H1 (cell line): ENCODE measurements at regions not wholly inside any gene's neighbourhood (a gene's known extent, or its start where the extent isn't known, plus 50 kb on each side); places are given as distances from the start of the nearest gene placed in this dataset.

Experiments used
- CTCF ChIA-PET: fragments of 300-600 bp; sonication (Branson Sonifier 250); formaldehyde crosslinking; loops from one replicate; lab custom pipeline; 2021; ENCODE audit not compliant: partially characterized antibody; lab: Charles Lee
- POLR2A ChIA-PET: fragments of 300-600 bp; sonication (Branson Sonifier 250); formaldehyde crosslinking; loops from one replicate; lab custom pipeline; 2021; ENCODE audit warnings: inconsistent platforms; ENCODE audit not compliant: partially characterized antibody; lab: Charles Lee
- DNase-seq, 2 experiments: peaks; one replicate each; pipeline versions ENCODE4 v3.0.0 to v3.0.0-alpha.2; 2010 to 2022; ENCODE audit warnings: low spot score in 2 of 2, low read depth in 1 of 2, mixed read lengths in 1 of 2
- FAIRE-seq: peaks from 2 replicates; lab custom pipeline; 2011; peaks lifted over from hg19 to GRCh38; lab: Jason Lieb, UNC
- H2AFZ ChIP-seq: 2 replicates; pipeline ENCODE4 v1.8.1; 2012; ENCODE audit warnings: low read length, inconsistent platforms
- H2AK5ac ChIP-seq: 2 replicates; pipeline ENCODE4 v1.6.1; 2013; ENCODE audit warnings: low read depth, low read length
- H2BK120ac ChIP-seq: replicated peaks from 2 replicates; pipeline ENCODE3; 2013; ENCODE audit warnings: low read depth, low read length, inconsistent platforms
- H2BK12ac ChIP-seq: 2 replicates; pipeline ENCODE4 v1.6.1; 2013; ENCODE audit warnings: low read depth, low read length
- H2BK15ac ChIP-seq: 2 replicates; pipeline ENCODE4 v1.6.1; 2013; ENCODE audit warnings: low read length
- H2BK20ac ChIP-seq: 2 replicates; pipeline ENCODE4 v1.6.1; 2013; ENCODE audit warnings: low read length
- H2BK5ac ChIP-seq: 2 replicates; pipeline ENCODE4 v1.6.1; 2013; ENCODE audit warnings: low read depth, low read length
- H3K14ac ChIP-seq: 2 replicates; pipeline ENCODE4 v1.6.1; 2013; ENCODE audit warnings: inconsistent platforms; ENCODE audit not compliant: insufficient read length
- H3K18ac ChIP-seq: 2 replicates; pipeline ENCODE4 v1.6.1; 2013; ENCODE audit warnings: low read length; ENCODE audit errors: extremely low read depth
- H3K23ac ChIP-seq: 2 replicates; pipeline ENCODE4 v1.6.1; 2013; ENCODE audit warnings: inconsistent platforms; ENCODE audit not compliant: insufficient read length
- H3K23me2 ChIP-seq: 2 replicates; pipeline ENCODE4 v1.6.1; 2013; ENCODE audit warnings: low read depth, low read length
- H3K27ac ChIP-seq: 2 replicates; pipeline ENCODE4 v1.6.1; 2011; ENCODE audit warnings: low read depth, low read length, inconsistent platforms
- H3K27me3 ChIP-seq, 4 experiments: replicated peaks in 1 of 4; 1 replicate in 1 of 4; 2 replicates in 3 of 4; pipeline versions ENCODE4 v1.6.1 to v1.8.1; 2011 to 2013; ENCODE audit warnings: low read length in 3 of 4, mild to moderate bottlenecking in 3 of 4, inconsistent platforms in 2 of 4, mixed read lengths in 2 of 4, moderate library complexity in 1 of 4; ENCODE audit not compliant: control insufficient read depth in 3 of 4, insufficient read depth in 3 of 4; ENCODE audit errors: extremely low read depth in 1 of 4
- H3K36me3 ChIP-seq, 4 experiments: 2 replicates each; pipeline versions ENCODE4 v1.6.1 to v1.8.1; 2011 to 2013; ENCODE audit warnings: mild to moderate bottlenecking in 4 of 4, low read length in 3 of 4, moderate library complexity in 2 of 4, control low read depth in 1 of 4, inconsistent platforms in 1 of 4; ENCODE audit not compliant: insufficient read depth in 4 of 4, control insufficient read depth in 2 of 4
- H3K4ac ChIP-seq: replicated peaks from 2 replicates; pipeline ENCODE3; 2013; ENCODE audit warnings: low read length, low read depth, mixed read lengths, inconsistent platforms; ENCODE audit not compliant: insufficient read length
- H3K4me1 ChIP-seq, 4 experiments: replicated peaks in 1 of 4; 1 replicate in 1 of 4; 2 replicates in 3 of 4; pipeline versions ENCODE4 v1.6.1 to v1.8.1; 2011 to 2013; ENCODE audit warnings: low read length in 3 of 4, inconsistent platforms in 2 of 4, mixed read lengths in 1 of 4; ENCODE audit not compliant: insufficient read depth in 4 of 4, control insufficient read depth in 3 of 4
- H3K4me2 ChIP-seq, 2 experiments: 2 replicates each; pipeline versions ENCODE4 v1.6.1 to v1.8.1; 2011 to 2013; ENCODE audit warnings: low read depth in 2 of 2, low read length in 2 of 2, control low read depth in 1 of 2, inconsistent platforms in 1 of 2, mild to moderate bottlenecking in 1 of 2; ENCODE audit not compliant: insufficient read depth in 1 of 2
- H3K4me3 ChIP-seq, 4 experiments: fragments of 200-600, 300-600 bp in 1 of 4; sonication (generic), shearing (Covaris generic), sonication (Bioruptor Twin) in 1 of 4; 2 replicates each; pipeline versions ENCODE4 v1.5.1 to v1.8.1; 2011 to 2016; ENCODE audit warnings: low read length in 4 of 4, low read depth in 3 of 4, control low read depth in 2 of 4, inconsistent platforms in 2 of 4, mild to moderate bottlenecking in 2 of 4, mixed read lengths in 1 of 4, moderate library complexity in 1 of 4; ENCODE audit not compliant: insufficient read depth in 2 of 4; ENCODE audit errors: extremely low read depth in 1 of 4
- H3K56ac ChIP-seq: replicated peaks from 2 replicates; pipeline ENCODE3; 2013; ENCODE audit warnings: low read depth, mild to moderate bottlenecking, mixed read lengths, low read length, inconsistent platforms; ENCODE audit not compliant: insufficient read length
- H3K79me1 ChIP-seq: 2 replicates; pipeline ENCODE4 v1.6.1; 2013; ENCODE audit warnings: low read depth, low read length, control low read depth
- H3K79me2 ChIP-seq, 2 experiments: 2 replicates each; pipeline versions ENCODE4 v1.6.1 to v1.8.1; 2012 to 2013; ENCODE audit warnings: low read length in 2 of 2, mild to moderate bottlenecking in 2 of 2, inconsistent platforms in 1 of 2; ENCODE audit not compliant: insufficient read depth in 2 of 2, control insufficient read depth in 1 of 2
- H3K9ac ChIP-seq, 4 experiments: replicated peaks in 1 of 4; 1 replicate in 1 of 4; 2 replicates in 3 of 4; pipeline versions ENCODE4 v1.6.1 to v1.8.1; 2011 to 2013; ENCODE audit warnings: low read depth in 3 of 4, low read length in 3 of 4, control low read depth in 2 of 4, mild to moderate bottlenecking in 2 of 4, moderate library complexity in 2 of 4, inconsistent platforms in 1 of 4; ENCODE audit errors: extremely low read depth in 1 of 4
- H3K9me3 ChIP-seq, 2 experiments: 2 replicates each; pipeline versions ENCODE4 v1.6.1 to v1.8.1; 2012 to 2013; ENCODE audit warnings: mild to moderate bottlenecking in 2 of 2, moderate library complexity in 2 of 2, control low read depth in 1 of 2, inconsistent platforms in 1 of 2, low read depth in 1 of 2, low read length in 1 of 2, mixed read lengths in 1 of 2; ENCODE audit not compliant: insufficient read depth in 2 of 2
- H4K20me1 ChIP-seq, 2 experiments: replicated peaks in 1 of 2; 2 replicates each; pipeline versions ENCODE3 to v1.8.1; 2011 to 2013; ENCODE audit warnings: inconsistent platforms in 2 of 2, low read length in 2 of 2, mild to moderate bottlenecking in 1 of 2; ENCODE audit not compliant: insufficient read depth in 2 of 2, control insufficient read depth in 1 of 2
- H4K5ac ChIP-seq: 2 replicates; pipeline ENCODE4 v1.6.1; 2013; ENCODE audit warnings: low read length, low read depth, mixed read lengths, inconsistent platforms; ENCODE audit not compliant: insufficient read length
- H4K8ac ChIP-seq: 2 replicates; pipeline ENCODE4 v1.8.0; 2013; ENCODE audit warnings: mild to moderate bottlenecking, moderate library complexity, low read length, inconsistent platforms; ENCODE audit not compliant: insufficient read depth; ENCODE audit errors: extremely low read depth
- H4K91ac ChIP-seq: replicated peaks from 2 replicates; pipeline ENCODE3; 2013; ENCODE audit warnings: low read length, mixed read lengths, inconsistent platforms; ENCODE audit not compliant: insufficient read length
- CBX8 ChIP-seq: fragments of 300-800, 300-1000 bp; sonication (generic); IDR thresholded peaks from 2 replicates; pipeline ENCODE4 v1.7.1; 2016; ENCODE audit warnings: low read depth, low read length, borderline replicate concordance
- CTBP2 ChIP-seq: IDR thresholded peaks from 2 replicates; pipeline ENCODE4 v1.7.0; 2011; ENCODE audit warnings: borderline replicate concordance, mild to moderate bottlenecking, moderate library complexity, mixed read lengths, low read length; ENCODE audit not compliant: insufficient read depth, insufficient read length
- EZH2 ChIP-seq: fragments of 200-600 bp; sonication (generic); IDR thresholded peaks from 2 replicates; pipeline ENCODE4 v1.7.1; 2012; ENCODE audit warnings: low read depth, mild to moderate bottlenecking, moderate library complexity, low read length, inconsistent platforms; ENCODE audit not compliant: severe bottlenecking
- GABPA ChIP-seq: IDR thresholded peaks from 2 replicates; pipeline ENCODE4 v1.6.1; 2011; ENCODE audit warnings: mild to moderate bottlenecking, low read length, moderate library complexity, borderline replicate concordance; ENCODE audit not compliant: insufficient read depth
- HDAC2 ChIP-seq, 2 experiments: fragments of 300-600 bp in 1 of 2; sonication (generic) in 1 of 2; IDR thresholded peaks; 2 replicates each; pipeline ENCODE4 v1.6.1; 2011 to 2012; ENCODE audit warnings: low read depth in 2 of 2, low read length in 2 of 2, mild to moderate bottlenecking in 2 of 2, moderate library complexity in 2 of 2, borderline replicate concordance in 1 of 2, inconsistent platforms in 1 of 2
- KDM1A ChIP-seq: fragments of 200-600, 300-600 bp; sonication (generic); IDR thresholded peaks from 2 replicates; pipeline ENCODE4 v1.7.1; 2016; ENCODE audit warnings: mild to moderate bottlenecking, low read length, borderline replicate concordance
- POLR2A ChIP-seq, 2 experiments: IDR thresholded peaks; 1 replicate in 1 of 2; 2 replicates in 1 of 2; pipeline ENCODE4 v1.6.1; 2011; ENCODE audit warnings: low read depth in 2 of 2, low read length in 2 of 2, mild to moderate bottlenecking in 2 of 2; ENCODE audit errors: control extremely low read depth in 1 of 2
- RNF2 ChIP-seq: fragments of 200-900, 300-1000 bp; sonication (generic); IDR thresholded peaks from 2 replicates; pipeline ENCODE4 v1.7.1; 2016; ENCODE audit warnings: borderline replicate concordance, low read depth, mild to moderate bottlenecking, antibody characterized with exemption, low read length; ENCODE audit not compliant: poor library complexity, severe bottlenecking; ENCODE audit errors: missing control alignments
- WGBS, 2 experiments: shearing (Covaris generic) in 1 of 2; methylation state at CpG; one replicate each; pipeline versions ENCODE4 v1.1.6 to v1.1.7; 2013 to 2015; ENCODE audit warnings: low lambda C conversion rate in 2 of 2, mixed read lengths in 2 of 2, inconsistent platforms in 1 of 2, low coverage in 1 of 2, missing lambda C conversion rate in 1 of 2; ENCODE audit not compliant: insufficient replicate concordance in 2 of 2, insufficient coverage in 1 of 2, insufficient read length in 1 of 2; ENCODE audit errors: extremely low coverage in 1 of 2, missing lambda C conversion rate in 1 of 2; 5-methylcytosine and 5-hydroxymethylcytosine counted together

- H3K27ac ChIP-seq = no peak overlapping the region
- no peak overlapping the region for H3K18ac ChIP-seq
- peaks cover 12 to 15% of the 10 kb centered on the region in 2 experiments for H3K9me3 ChIP-seq
- no peaks in the 10 kb centered on the region for H3K79me2 ChIP-seq
- no peak overlapping the region for H2BK20ac ChIP-seq
- H4K20me1 ChIP-seq = no peaks in the 10 kb centered on the region
- DNase-seq (no peak), FAIRE-seq (no peak)
- H3K4me2 ChIP-seq = no peak overlapping the region
- H3K56ac ChIP-seq = no peak overlapping the region
- H2BK12ac ChIP-seq = no peak overlapping the region
- H4K8ac ChIP-seq = no peak overlapping the region
- H2BK120ac ChIP-seq = no peak overlapping the region
- H3K23me2 ChIP-seq = no peaks in the 10 kb centered on the region
- H3K4me3 ChIP-seq = no peak overlapping the region
- H3K27me3 ChIP-seq = no peaks in the 10 kb centered on the region
- no peak overlapping the region for H3K9ac ChIP-seq
- H3K4ac ChIP-seq = no peak overlapping the region
- no peaks in the 10 kb centered on the region for H3K4me1 ChIP-seq
- H3K23ac ChIP-seq = no peak overlapping the region
- no peaks in the 10 kb centered on the region for H3K79me1 ChIP-seq
- 88% methylated on average over 2 of the region's 2 CpGs; no CpG with 5 or more reads in 1 of the 2 experiments for WGBS, 2 experiments
- no peak overlapping the region for H2BK15ac ChIP-seq
- no peaks in the 10 kb centered on the region; a peak in 1 of 8 replicates for H3K36me3 ChIP-seq
- no peak overlapping the region for H3K14ac ChIP-seq
- no peak overlapping the region for H2BK5ac ChIP-seq
- no peak overlapping the region for H4K5ac ChIP-seq
- no peak overlapping the region for H2AFZ ChIP-seq
- no peak overlapping the region for H2AK5ac ChIP-seq
- no peak for TF ChIP-seq HDAC2 (IDR thresholded peaks at IDR 0.05; ENCODE audit: borderline replicate concordance in 1 of 2, low read depth in 2 of 2, low read length in 2 of 2)
- TF ChIP-seq GABPA = no peak
- TF ChIP-seq CTBP2 = no peak
- no peak for TF ChIP-seq CBX8
- no peak for TF ChIP-seq KDM1A
- TF ChIP-seq RNF2 = no peak
- no peak for TF ChIP-seq EZH2
- TF ChIP-seq POLR2A (IDR thresholded peaks at IDR 0.05; ENCODE audit: control extremely low read depth in 1 of 2, low read depth in 2 of 2, low read length in 2 of 2) = no peak
- no peak overlapping the region for H4K91ac ChIP-seq
- POLR2A ChIA-PET = no interaction called here
- CTCF ChIA-PET = no interaction called here
Measured at GRCh38 chr3:35183927-35184675, 455.2 kb upstream of the ARPP21 start.
